AG04450 (cell line): ENCODE measurements at regions not wholly inside any gene's neighbourhood (a gene's known extent, or its start where the extent isn't known, plus 50 kb on each side); places are given as distances from the start of the nearest gene placed in this dataset.
"Not testable (repeated sequence)": the region's sequence is repeated elsewhere in the genome, so short reads cannot be mapped to it uniquely, and the experiment has no call there.

Experiments used
- CTCF ChIA-PET: fragments of 300-600, 350-600 bp; formaldehyde crosslinking; extraction: SDS; loops from one replicate; lab custom pipeline; 2022; ENCODE audit warnings: antibody characterized with exemption, inconsistent platforms; lab: Charles Lee
- POLR2A ChIA-PET: fragments of 350-600 bp; formaldehyde crosslinking; extraction: SDS; loops from one replicate; lab custom pipeline; 2021; ENCODE audit warnings: antibody characterized with exemption, inconsistent platforms; lab: Yijun Ruan, JAX
- DNase-seq: peaks from one replicate; pipeline ENCODE4 v3.0.0-alpha.2; 2011; ENCODE audit warnings: low read depth, low spot score
- H3K27ac ChIP-seq: one replicate; pipeline ENCODE4 v1.5.1; 2012; ENCODE audit warnings: low read depth, low read length, control low read depth
- H3K27me3 ChIP-seq: one replicate; pipeline ENCODE4 v1.6.0; 2012; ENCODE audit warnings: low read length; ENCODE audit not compliant: control insufficient read depth, insufficient read depth
- H3K4me3 ChIP-seq: 2 replicates; pipeline ENCODE4 v1.5.1; 2011; ENCODE audit warnings: mild to moderate bottlenecking, low read depth, low read length, control low read depth
- H3K9me3 ChIP-seq: 2 replicates; pipeline ENCODE4 v1.5.1; 2012; ENCODE audit warnings: low read length; ENCODE audit not compliant: control insufficient read depth, insufficient read depth
- CTCF ChIP-seq: IDR thresholded peaks from 2 replicates; pipeline ENCODE4 v1.5.1; 2011; ENCODE audit warnings: low read depth, low read length, control low read depth, inconsistent platforms

- CTCF ChIA-PET, result no interaction called here
- Histone ChIP-seq H3K27me3 (no peaks in the 10 kb centered on the region), H3K9me3 (peaks cover 3% of the 10 kb centered on the region), H3K27ac (no peak overlapping the region), H3K4me3 (no peak overlapping the region)
- POLR2A ChIA-PET, result no interaction called here
- TF ChIP-seq CTCF, result no peak
- DNase-seq, result no peak
Observed at GRCh38 chr6:22765015-22765414, 195.6 kb downstream of the HDGFL1 start.

GRCh38 chr6:22766979-22767378 is 197.6 kb downstream of the HDGFL1 start:
- Histone ChIP-seq H3K27me3 (no peaks in the 10 kb centered on the region), H3K9me3 (no peaks in the 10 kb centered on the region), H3K27ac (no peak overlapping the region), H3K4me3 (no peak overlapping the region)
- no peak for DNase-seq
- no peak for TF ChIP-seq CTCF
- ChIA-PET POLR2A (no interaction called here), CTCF (no interaction called here)

GRCh38 chr6:22770054-22770453 is 200.7 kb downstream of the HDGFL1 start:
- H3K27ac ChIP-seq, result no peak overlapping the region
- ChIA-PET CTCF (no interaction called here), POLR2A (no interaction called here)
- no peak for TF ChIP-seq CTCF
- H3K27me3 ChIP-seq, result no peaks in the 10 kb centered on the region
- H3K9me3 ChIP-seq, result no peaks in the 10 kb centered on the region
- no peak overlapping the region for H3K4me3 ChIP-seq
- DNase-seq, result no peak

- POLR2A ChIA-PET, result no interaction called here
- no peak for TF ChIP-seq CTCF
- no peak overlapping the region for H3K27ac ChIP-seq
- no peak overlapping the region for H3K4me3 ChIP-seq
- DNase-seq, result no peak
- CTCF ChIA-PET, result no interaction called here
- H3K27me3 ChIP-seq, result no peaks in the 10 kb centered on the region
- H3K9me3 ChIP-seq, result peaks cover 6% of the 10 kb centered on the region
Observed at GRCh38 chr6:22774129-22774528, 204.8 kb downstream of the HDGFL1 start.

GRCh38 chr6:22778438-22778837 is 209.1 kb downstream of the HDGFL1 start:
- CTCF ChIA-PET, H3K27ac ChIP-seq, POLR2A ChIA-PET: not testable (repeated sequence)

GRCh38 chr6:22779062-22779461 is 209.7 kb downstream of the HDGFL1 start:
- no peak for TF ChIP-seq CTCF
- H3K27me3 ChIP-seq, result no peaks in the 10 kb centered on the region
- no peak overlapping the region for H3K4me3 ChIP-seq
- no peak overlapping the region for H3K27ac ChIP-seq
- POLR2A ChIA-PET, result no interaction called here
- H3K9me3 ChIP-seq, result peaks cover 10% of the 10 kb centered on the region
- CTCF ChIA-PET, result no interaction called here
- no peak for DNase-seq

More at GRCh38 chr6:22778438-22778837, 209.1 kb downstream of the HDGFL1 start:
- H3K27me3 ChIP-seq, DNase-seq, H3K4me3 ChIP-seq: not testable (repeated sequence)
- peaks cover 10% of the 10 kb centered on the region for H3K9me3 ChIP-seq
